NCI-H2171 treated with DMSO at 0.1 percent for 48 hours (cell line): ENCODE measurements at regions not wholly inside any gene's neighbourhood (a gene's known extent, or its start where the extent isn't known, plus 50 kb on each side); places are given as distances from the start of the nearest gene placed in this dataset.

Source experiments
- DNase-seq: peaks from one replicate; lab custom pipeline; 2025; lab: John Stamatoyannopoulos, UW

DNA sequence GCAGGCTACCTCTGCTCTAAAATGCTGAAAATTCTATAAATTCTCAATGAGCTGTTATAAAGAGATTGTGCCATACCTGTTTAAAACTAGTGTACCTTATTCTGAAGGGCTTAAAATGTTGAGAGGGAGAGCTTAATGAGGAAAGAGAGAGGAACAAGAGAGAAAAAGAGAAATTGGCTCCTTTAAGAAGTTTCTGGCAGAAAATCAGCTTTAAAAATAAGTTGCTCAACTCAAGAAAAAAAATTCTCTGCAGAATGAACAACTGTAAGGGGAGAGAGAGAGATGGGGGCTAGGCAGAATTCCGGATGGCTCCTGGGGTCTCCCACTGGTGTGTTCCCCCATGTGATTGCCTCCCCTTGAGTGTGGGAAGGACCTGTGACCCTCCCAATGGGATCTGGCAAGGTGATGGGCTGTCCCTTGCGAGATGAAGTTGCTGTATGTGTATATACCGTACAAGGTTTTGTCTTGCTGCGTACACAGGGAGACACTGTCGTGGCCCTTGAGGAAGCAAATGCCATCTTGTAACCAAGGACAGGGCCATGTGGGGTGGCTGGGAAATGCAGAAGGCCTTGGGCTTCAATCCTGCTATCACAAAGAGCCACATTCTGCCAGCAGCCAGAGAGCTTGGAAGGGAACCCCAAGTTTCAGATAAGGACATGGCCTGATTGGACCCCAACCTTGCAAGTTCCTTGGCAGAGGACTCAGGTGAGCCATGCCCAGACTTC lies 64.3 kb upstream of the S1PR3 start:
- DNase-seq: no peak

DNA sequence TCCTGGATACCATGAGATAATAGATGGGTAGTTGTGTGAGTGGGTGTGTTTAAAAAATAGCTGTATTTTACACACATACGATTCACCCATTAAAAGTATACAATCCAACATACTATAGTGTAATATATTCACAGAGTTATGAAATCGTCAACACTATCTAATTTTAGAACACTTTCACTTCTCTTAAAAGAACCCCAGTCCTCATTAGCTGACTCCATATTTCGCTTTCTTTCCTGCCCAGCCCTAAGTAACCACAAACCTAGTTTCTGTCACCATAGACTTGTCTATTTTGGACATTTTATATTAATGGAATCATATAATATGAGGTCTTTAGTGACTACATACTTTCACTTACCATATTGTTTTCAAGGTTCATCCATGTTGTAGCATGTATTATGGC lies 63.8 kb upstream of the S1PR3 start:
- DNase-seq: no peak

DNA sequence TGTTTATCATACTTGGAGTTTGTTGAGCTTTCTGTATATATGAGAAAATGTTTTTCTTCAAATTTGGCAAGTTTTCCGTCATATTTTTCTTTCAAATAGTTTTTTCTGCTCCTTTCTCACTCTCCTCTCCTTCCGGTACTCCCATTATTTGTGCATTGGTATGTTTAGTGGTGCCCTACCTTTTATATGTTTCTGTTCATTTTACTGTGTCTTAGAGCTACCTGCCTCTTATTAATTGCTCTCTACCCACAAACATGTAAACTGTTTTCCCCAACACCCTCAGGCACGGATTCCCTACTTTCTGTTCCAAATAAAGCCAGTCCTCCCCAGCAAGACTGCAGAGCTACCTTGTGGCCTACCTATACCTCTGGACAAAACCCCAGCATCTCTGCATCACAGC lies 60.6 kb upstream of the S1PR3 start:
- no peak for DNase-seq

DNA sequence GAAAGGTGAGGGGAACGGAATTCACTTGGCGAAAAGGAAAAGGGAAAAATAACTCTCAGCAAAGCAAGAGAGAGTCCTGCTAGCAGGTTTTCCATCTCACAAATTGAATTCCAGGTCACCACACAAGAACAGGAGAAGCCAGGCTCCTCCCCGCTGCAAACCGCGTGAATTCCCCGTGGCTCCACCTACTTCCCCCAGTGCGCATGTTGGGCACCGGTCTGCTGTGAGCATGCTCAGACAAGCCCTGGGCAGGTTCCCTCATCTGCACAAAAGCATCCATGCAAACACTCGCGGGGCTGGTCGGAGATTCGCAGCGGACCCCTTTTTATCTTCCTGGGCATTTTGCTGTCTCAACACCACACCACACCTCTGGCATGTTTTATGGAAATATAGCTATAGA lies 58.5 kb upstream of the S1PR3 start:
- DNase-seq: peak; percentile 89

DNA sequence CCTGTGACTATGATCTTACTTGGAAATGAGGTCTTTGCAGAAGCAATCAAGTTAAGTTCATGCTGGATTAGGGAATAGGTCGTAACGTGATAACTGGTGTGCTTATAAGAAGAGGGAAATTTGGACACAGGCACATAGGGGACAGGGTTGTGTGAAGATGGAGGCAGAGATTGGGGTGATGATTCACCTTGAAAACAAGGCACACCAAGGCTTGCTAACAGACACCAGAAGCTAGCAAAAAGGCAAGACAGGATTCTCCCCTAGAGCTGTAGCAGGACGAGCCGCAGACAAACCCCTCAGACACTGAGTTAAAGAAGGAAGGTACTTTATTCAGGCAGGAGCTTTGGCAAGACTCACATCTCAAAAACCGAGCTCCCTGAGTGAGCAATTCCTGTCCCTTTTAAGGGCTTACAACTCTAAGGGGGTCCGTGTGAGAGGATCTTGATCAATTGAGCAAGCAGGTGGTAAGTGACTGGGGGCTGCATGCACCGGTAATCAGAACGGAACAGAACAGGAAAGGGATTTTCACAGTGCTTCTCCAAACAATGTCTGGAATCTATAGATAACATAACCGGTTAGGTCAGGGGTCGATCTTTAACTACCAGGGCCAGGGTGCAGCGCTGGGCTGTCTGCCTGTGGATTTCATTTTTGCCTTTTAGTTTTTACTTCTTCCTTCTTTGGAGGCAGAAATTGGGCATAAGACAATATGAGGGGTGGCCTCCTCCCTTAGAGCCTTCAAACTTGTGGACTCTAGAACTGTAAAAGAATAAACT lies 57.5 kb upstream of the S1PR3 start:
- no peak for DNase-seq

DNA sequence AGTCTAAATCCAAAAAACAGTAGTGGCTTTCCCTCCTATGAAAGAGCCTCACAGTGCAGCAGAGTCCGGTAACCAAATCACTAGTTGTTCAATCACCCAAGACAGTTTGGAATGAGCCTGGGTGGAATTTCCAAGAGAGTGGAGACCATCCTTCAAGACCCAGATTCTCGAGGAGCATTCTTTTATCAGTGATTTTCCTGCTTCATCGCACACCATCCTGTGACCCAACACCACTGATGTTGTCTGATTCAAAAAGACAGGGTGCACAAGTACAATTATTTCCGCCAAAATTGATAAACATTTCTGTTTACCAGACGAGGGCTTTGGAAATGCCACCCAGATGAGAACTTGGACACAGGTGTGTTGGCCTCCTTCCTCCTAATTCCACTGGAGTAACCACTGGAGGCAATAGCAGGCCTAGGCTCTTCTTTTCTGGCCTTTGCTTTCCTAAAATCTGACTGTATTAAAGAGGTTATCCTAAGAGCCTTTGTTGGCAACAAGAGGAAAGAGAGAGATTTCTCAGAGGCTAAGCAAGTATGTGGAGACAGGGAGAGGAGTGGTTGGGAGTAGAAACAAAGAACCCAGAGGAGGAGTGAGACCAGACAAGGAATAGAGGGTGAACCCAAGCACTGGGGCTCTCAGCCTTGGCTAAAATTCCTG lies 56.3 kb upstream of the S1PR3 start:
- DNase-seq: no peak

DNA sequence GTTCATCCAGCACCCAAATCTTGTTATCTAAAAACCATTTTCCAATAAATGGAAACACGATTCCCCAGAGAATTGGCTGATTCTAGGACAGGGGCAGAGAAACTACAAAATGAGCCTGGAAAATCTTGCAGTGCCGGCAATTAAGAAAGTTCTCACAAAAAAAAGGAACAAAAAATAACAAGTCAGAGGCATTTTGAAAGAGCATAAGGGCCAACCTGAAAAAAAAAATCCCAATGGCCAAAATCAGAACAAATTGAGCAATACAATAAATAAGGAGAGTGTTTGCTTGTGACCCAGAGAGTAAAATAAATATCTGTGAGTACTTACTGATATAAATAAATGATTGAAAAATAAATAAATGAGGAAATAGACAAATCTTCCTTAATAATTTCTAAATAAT lies 55.1 kb upstream of the S1PR3 start:
- DNase-seq: no peak

DNA sequence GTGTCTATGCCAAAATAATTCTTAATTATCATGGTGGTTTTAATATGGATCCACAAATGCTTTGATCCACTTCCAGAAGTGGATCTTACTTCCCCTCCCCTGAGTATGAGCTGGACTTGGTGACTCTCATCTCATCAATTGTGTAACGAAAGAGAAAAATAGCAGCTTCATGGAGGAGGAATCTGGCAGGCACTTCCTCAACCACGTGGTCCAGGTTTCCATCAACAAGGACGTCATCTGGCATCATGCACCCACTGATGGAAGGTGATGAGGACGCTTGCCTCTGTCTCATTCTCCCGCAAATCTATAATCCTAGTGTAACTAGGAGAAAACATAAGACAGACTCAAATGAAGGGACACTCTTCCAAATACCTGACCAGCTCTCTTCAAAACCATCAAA lies 54.6 kb upstream of the S1PR3 start:
- no peak for DNase-seq

DNA sequence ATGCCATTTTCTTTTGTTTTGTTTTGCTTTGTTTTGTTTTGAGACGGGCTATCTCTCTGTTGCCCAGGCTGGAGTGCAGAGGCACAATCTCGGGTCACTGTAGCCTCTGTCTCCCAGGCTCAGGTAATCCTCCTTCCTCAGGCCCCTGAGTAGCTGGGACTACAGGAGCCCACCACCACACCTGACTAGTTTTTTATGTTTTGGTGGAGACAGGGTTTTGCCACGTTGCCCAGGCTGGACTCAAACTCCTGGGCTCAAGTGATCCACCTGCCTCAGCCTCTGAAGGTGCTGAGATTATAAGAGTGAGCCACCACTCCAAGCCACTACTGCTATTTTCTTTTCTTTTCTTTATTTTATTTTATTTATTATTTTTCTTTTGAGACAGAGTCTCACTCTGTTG lies 54.0 kb upstream of the S1PR3 start:
- DNase-seq: no peak

DNA sequence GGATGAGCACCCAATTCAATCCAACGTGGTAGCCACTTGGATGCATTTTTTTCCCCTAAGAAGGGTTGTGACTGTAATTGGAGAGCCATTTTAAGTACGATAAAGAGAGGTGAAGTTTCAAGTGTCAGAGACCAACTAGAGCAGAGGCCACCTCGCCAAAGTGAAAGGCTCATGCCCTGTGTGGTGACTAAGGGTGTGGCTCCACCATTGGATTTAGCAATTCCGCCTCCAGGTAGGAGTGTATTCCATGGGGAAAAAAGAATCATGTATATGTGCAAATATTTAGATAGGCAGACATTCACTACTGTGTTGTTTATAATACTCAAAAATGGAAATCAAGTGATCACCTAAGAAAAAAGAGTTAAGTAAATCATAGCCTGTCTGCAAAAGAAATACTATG lies 53.1 kb upstream of the S1PR3 start:
- DNase-seq: no peak
